Activated B cell treated with CpG ODN at 0.5 μM for 24 hours (primary cell): ENCODE measurements at regions not wholly inside any gene's neighbourhood (a gene's known extent, or its start where the extent isn't known, plus 50 kb on each side); places are given as distances from the start of the nearest gene placed in this dataset.

Experiments
- ATAC-seq: fragments of 200-7000 bp; cut with Tn5 transposase; one replicate; pipeline ENCODE4 v1.10.0; 2021; ENCODE audit warnings: low read depth, mild to moderate bottlenecking, moderate library complexity
- CTCF ChIA-PET: fragments of 350-600 bp; sonication (Branson Sonifier 250); formaldehyde crosslinking; loops from one replicate; lab custom pipeline; 2021; ENCODE audit warnings: antibody characterized with exemption; lab: Charles Lee
- POLR2A ChIA-PET: fragments of 350-600 bp; sonication (Branson Sonifier 250); formaldehyde crosslinking; loops from one replicate; lab custom pipeline; 2021; ENCODE audit warnings: antibody characterized with exemption; lab: Charles Lee
- DNase-seq: peaks from one replicate; pipeline ENCODE4 v3.0.0; 2022
- H3K27ac Mint-ChIP-seq: one replicate; pipeline ENCODE4 v1.8.0; 2020; ENCODE audit warnings: mixed read lengths
- H3K27me3 Mint-ChIP-seq: one replicate; pipeline ENCODE4 v1.8.0; 2021; ENCODE audit warnings: mixed read lengths
- H3K36me3 Mint-ChIP-seq: one replicate; pipeline ENCODE4 v1.8.0; 2021; ENCODE audit warnings: low read depth, mixed read lengths
- H3K4me1 Mint-ChIP-seq: one replicate; pipeline ENCODE4 v1.8.0; 2021; ENCODE audit warnings: mixed read lengths
- H3K4me3 Mint-ChIP-seq: one replicate; pipeline ENCODE4 v1.8.0; 2020; ENCODE audit warnings: mild to moderate bottlenecking, mixed read lengths
- H3K9me3 Mint-ChIP-seq: one replicate; pipeline ENCODE4 v1.8.0; 2020; ENCODE audit warnings: mixed read lengths
- CTCF ChIP-seq: fragments of 200-600 bp; IDR thresholded peaks from one replicate; pipeline ENCODE4 v1.8.0; 2022; ENCODE audit warnings: antibody characterized with exemption, mild to moderate bottlenecking
- intact Hi-C: fragments of 100-400 bp; cut with micrococcal nuclease; formaldehyde crosslinking; loops from one replicate; pipeline ENCODE4 v1.15.1; 2024

- intact Hi-C loops: loop anchor here (10.0 kb wide), 1 partner anchor 812 kb away; the partner anchor contains the start of gene RAB3C
- no peak for TF ChIP-seq CTCF
- no peak overlapping the region for H3K27ac Mint-ChIP-seq
- POLR2A ChIA-PET: no interaction called here
- ATAC-seq: no peak
- H3K4me1 Mint-ChIP-seq: no peaks in the 10 kb centered on the region
- H3K36me3 Mint-ChIP-seq: no peaks in the 10 kb centered on the region
- H3K4me3 Mint-ChIP-seq: no peak overlapping the region
- H3K27me3 Mint-ChIP-seq: peaks cover 3% of the 10 kb centered on the region
- no peaks in the 10 kb centered on the region for H3K9me3 Mint-ChIP-seq
- CTCF ChIA-PET: no interaction called here
- DNase-seq: no peak
Measured at GRCh38 chr5:57772512-57772911, 289.9 kb upstream of the ACTBL2 start.

GRCh38 chr5:57770039-57770438, 287.4 kb upstream of the ACTBL2 start:
- ChIA-PET POLR2A (no interaction called here), CTCF (no interaction called here)
- Mint-ChIP-seq H3K4me3 (no peak overlapping the region), H3K9me3 (no peaks in the 10 kb centered on the region), H3K4me1 (no peaks in the 10 kb centered on the region), H3K36me3 (no peaks in the 10 kb centered on the region), H3K27ac (no peak overlapping the region), H3K27me3 (peaks cover 3% of the 10 kb centered on the region)
- intact Hi-C loops: loop anchor here (10.0 kb wide), 1 partner anchor 815 kb away; the partner anchor contains the start of gene RAB3C
- TF ChIP-seq CTCF: no peak
- no peak for ATAC-seq
- DNase-seq: no peak

GRCh38 chr5:57768745-57769144, 286.1 kb upstream of the ACTBL2 start:
- ATAC-seq (no peak), DNase-seq (no peak)
- intact Hi-C loops: no loop called here
- H3K36me3 Mint-ChIP-seq: no peaks in the 10 kb centered on the region
- H3K27me3 Mint-ChIP-seq: peaks cover 3% of the 10 kb centered on the region
- TF ChIP-seq CTCF: no peak
- CTCF ChIA-PET: no interaction called here
- H3K4me3 Mint-ChIP-seq: no peak overlapping the region
- no peak overlapping the region for H3K27ac Mint-ChIP-seq
- no peaks in the 10 kb centered on the region for H3K9me3 Mint-ChIP-seq
- no peaks in the 10 kb centered on the region for H3K4me1 Mint-ChIP-seq
- POLR2A ChIA-PET: no interaction called here

- Mint-ChIP-seq H3K36me3 (no peaks in the 10 kb centered on the region), H3K9me3 (no peaks in the 10 kb centered on the region), H3K4me1 (no peaks in the 10 kb centered on the region), H3K4me3 (no peak overlapping the region), H3K27ac (no peak overlapping the region), H3K27me3 (no peaks in the 10 kb centered on the region)
- ChIA-PET POLR2A (no interaction called here), CTCF (no interaction called here)
- intact Hi-C loops: no loop called here
- DNase-seq (no peak), ATAC-seq (no peak)
- TF ChIP-seq CTCF: no peak
Measured at GRCh38 chr5:57764479-57765089, 282.0 kb upstream of the ACTBL2 start.

- DNase-seq (no peak), ATAC-seq (no peak)
- H3K36me3 Mint-ChIP-seq: no peaks in the 10 kb centered on the region
- intact Hi-C loops: no loop called here
- no peaks in the 10 kb centered on the region for H3K27me3 Mint-ChIP-seq
- H3K9me3 Mint-ChIP-seq: no peaks in the 10 kb centered on the region
- TF ChIP-seq CTCF: no peak
- POLR2A ChIA-PET: no interaction called here
- CTCF ChIA-PET: no interaction called here
- H3K4me3 Mint-ChIP-seq: no peak overlapping the region
- H3K27ac Mint-ChIP-seq: no peak overlapping the region
- no peaks in the 10 kb centered on the region for H3K4me1 Mint-ChIP-seq
Measured at GRCh38 chr5:57761513-57761912, 278.9 kb upstream of the ACTBL2 start.
